ENCODE measurements at regions not wholly inside any gene's neighbourhood (a gene's known extent, or its start where the extent isn't known, plus 50 kb on each side); places are given as distances from the start of the nearest gene placed in this dataset.
"Not testable (repeated sequence)": the region's sequence is repeated elsewhere in the genome, so short reads cannot be mapped to it uniquely, and the experiment has no call there.

GRCh38 chr21:15932726-15933125 is 202.9 kb downstream of the USP25 start:
- H3K4me1 Mint-ChIP-seq (ENCODE audit: low read depth in 2 of 2): no peaks in the 10 kb centered on the region
- no peaks in the 10 kb centered on the region for H3K9me3 Mint-ChIP-seq
- no peak for ATAC-seq (replicated peaks)
- no peaks in the 10 kb centered on the region for H3K36me3 Mint-ChIP-seq (ENCODE audit: insufficient read depth)
- H3K27ac Mint-ChIP-seq: no peak overlapping the region
- DNase-seq: no peak
- H3K27me3 Mint-ChIP-seq: peaks cover 6 to 21% of the 10 kb centered on the region in 2 donors
- H3K4me3 Mint-ChIP-seq: no peak overlapping the region

GRCh38 chr21:15935530-15935929 is 205.7 kb downstream of the USP25 start:
- H3K4me3 Mint-ChIP-seq: no peak overlapping the region
- DNase-seq (no peak), ATAC-seq (replicated peaks) (no peak)
- H3K27me3 Mint-ChIP-seq: peaks cover 0 to 14% of the 10 kb centered on the region in 2 donors
- H3K27ac Mint-ChIP-seq: no peak overlapping the region
- H3K4me1 Mint-ChIP-seq (ENCODE audit: low read depth in 2 of 2): no peaks in the 10 kb centered on the region
- no peaks in the 10 kb centered on the region for H3K36me3 Mint-ChIP-seq (ENCODE audit: insufficient read depth)
- no peaks in the 10 kb centered on the region for H3K9me3 Mint-ChIP-seq

GRCh38 chr21:15943009-15943666 is 213.4 kb downstream of the USP25 start:
- no peak overlapping the region for H3K4me3 Mint-ChIP-seq
- H3K36me3 Mint-ChIP-seq (ENCODE audit: insufficient read depth): no peaks in the 10 kb centered on the region
- H3K27me3 Mint-ChIP-seq: peaks cover 0 to 10% of the 10 kb centered on the region in 2 donors
- no peak overlapping the region for H3K27ac Mint-ChIP-seq
- H3K4me1 Mint-ChIP-seq (ENCODE audit: low read depth in 2 of 2): no peaks in the 10 kb centered on the region
- H3K9me3 Mint-ChIP-seq: no peaks in the 10 kb centered on the region
- ATAC-seq (replicated peaks): no peak
- DNase-seq: no peak

- no peak for ATAC-seq (replicated peaks)
- Mint-ChIP-seq H3K27me3 (peaks cover 0 to 19% of the 10 kb centered on the region in 2 donors), H3K27ac (no peak overlapping the region), H3K4me3 (no peak overlapping the region), H3K9me3 (peaks cover 6 to 10% of the 10 kb centered on the region in 2 donors), H3K36me3 (ENCODE audit: insufficient read depth) (no peaks in the 10 kb centered on the region), H3K4me1 (ENCODE audit: low read depth in 2 of 2) (no peaks in the 10 kb centered on the region)
- DNase-seq: no peak
Measured at GRCh38 chr21:15947677-15948076, 217.9 kb downstream of the USP25 start.

- ATAC-seq (replicated peaks) (no peak), DNase-seq (no peak)
- Mint-ChIP-seq H3K27ac (no peak overlapping the region), H3K4me1 (ENCODE audit: low read depth in 2 of 2) (no peaks in the 10 kb centered on the region), H3K9me3 (peaks cover 14 to 22% of the 10 kb centered on the region in 2 donors), H3K27me3 (peaks cover 0 to 9% of the 10 kb centered on the region in 2 donors), H3K36me3 (ENCODE audit: insufficient read depth) (no peaks in the 10 kb centered on the region), H3K4me3 (no peak overlapping the region)
Measured at GRCh38 chr21:15953551-15954116, 223.9 kb downstream of the USP25 start.

GRCh38 chr21:15964236-15964855 is 234.6 kb downstream of the USP25 start:
- Mint-ChIP-seq H3K36me3 (ENCODE audit: insufficient read depth) (no peaks in the 10 kb centered on the region), H3K27me3 (peaks cover 0 to 4% of the 10 kb centered on the region in 2 donors), H3K27ac (no peak overlapping the region), H3K9me3 (no peaks in the 10 kb centered on the region), H3K4me1 (ENCODE audit: low read depth in 2 of 2) (no peaks in the 10 kb centered on the region), H3K4me3 (no peak overlapping the region)
- ATAC-seq (replicated peaks) (no peak), DNase-seq (no peak)

GRCh38 chr21:15966231-15966630 is 236.4 kb downstream of the USP25 start:
- Mint-ChIP-seq H3K4me3 (no peak overlapping the region), H3K4me1 (ENCODE audit: low read depth in 2 of 2) (no peaks in the 10 kb centered on the region), H3K36me3 (ENCODE audit: insufficient read depth) (no peaks in the 10 kb centered on the region), H3K27me3 (peaks cover 0 to 11% of the 10 kb centered on the region in 2 donors), H3K9me3 (no peaks in the 10 kb centered on the region), H3K27ac (no peak overlapping the region)
- ATAC-seq (replicated peaks) (no peak), DNase-seq (no peak)

- Mint-ChIP-seq H3K4me1 (ENCODE audit: low read depth in 2 of 2) (no peaks in the 10 kb centered on the region), H3K9me3 (no peaks in the 10 kb centered on the region), H3K27me3 (peaks cover 0 to 11% of the 10 kb centered on the region in 2 donors), H3K27ac (no peak overlapping the region), H3K4me3 (no peak overlapping the region), H3K36me3 (ENCODE audit: insufficient read depth) (no peaks in the 10 kb centered on the region)
- no peak for ATAC-seq (replicated peaks)
- DNase-seq: no peak
Measured at GRCh38 chr21:15966651-15967050, 236.9 kb downstream of the USP25 start.

- ATAC-seq (replicated peaks) (no peak), DNase-seq (no peak)
- peaks cover 0 to 11% of the 10 kb centered on the region in 2 donors for H3K27me3 Mint-ChIP-seq
- H3K36me3 Mint-ChIP-seq (ENCODE audit: insufficient read depth): no peaks in the 10 kb centered on the region
- H3K27ac Mint-ChIP-seq: no peak overlapping the region
- H3K4me3 Mint-ChIP-seq: no peak overlapping the region
- no peaks in the 10 kb centered on the region for H3K4me1 Mint-ChIP-seq (ENCODE audit: low read depth in 2 of 2)
- H3K9me3 Mint-ChIP-seq: no peaks in the 10 kb centered on the region
Measured at GRCh38 chr21:15967661-15968060, 237.9 kb downstream of the USP25 start.

GRCh38 chr21:15968776-15969310 is 239.1 kb downstream of the USP25 start:
- H3K27ac Mint-ChIP-seq: no peak overlapping the region
- no peaks in the 10 kb centered on the region for H3K9me3 Mint-ChIP-seq
- ATAC-seq (replicated peaks) (no peak), DNase-seq (no peak)
- no peaks in the 10 kb centered on the region for H3K36me3 Mint-ChIP-seq (ENCODE audit: insufficient read depth)
- peaks cover 0 to 11% of the 10 kb centered on the region in 2 donors for H3K27me3 Mint-ChIP-seq
- H3K4me3 Mint-ChIP-seq: no peak overlapping the region
- no peaks in the 10 kb centered on the region for H3K4me1 Mint-ChIP-seq (ENCODE audit: low read depth in 2 of 2)

- DNase-seq (no peak), ATAC-seq (replicated peaks) (no peak)
- Mint-ChIP-seq H3K9me3 (no peaks in the 10 kb centered on the region), H3K27ac (no peak overlapping the region), H3K4me3 (no peak overlapping the region), H3K36me3 (ENCODE audit: insufficient read depth) (no peaks in the 10 kb centered on the region), H3K27me3 (no peaks in the 10 kb centered on the region), H3K4me1 (ENCODE audit: low read depth in 2 of 2) (no peaks in the 10 kb centered on the region)
Measured at GRCh38 chr21:15976807-15977206, 247.0 kb downstream of the USP25 start.

GRCh38 chr21:15978215-15978738 is 248.5 kb downstream of the USP25 start:
- Mint-ChIP-seq H3K4me1 (ENCODE audit: low read depth in 2 of 2) (no peaks in the 10 kb centered on the region), H3K36me3 (ENCODE audit: insufficient read depth) (no peaks in the 10 kb centered on the region)
- no peak for DNase-seq

GRCh38 chr21:15979493-15979892 is 249.7 kb downstream of the USP25 start:
- peaks cover 0 to 14% of the 10 kb centered on the region in 2 donors for H3K27me3 Mint-ChIP-seq
- H3K4me1 Mint-ChIP-seq (ENCODE audit: low read depth in 2 of 2); H3K4me3 Mint-ChIP-seq; H3K27ac Mint-ChIP-seq; H3K9me3 Mint-ChIP-seq; H3K36me3 Mint-ChIP-seq (ENCODE audit: insufficient read depth); ATAC-seq (replicated peaks); DNase-seq: not testable (repeated sequence)

More at GRCh38 chr21:15978215-15978738, 248.5 kb downstream of the USP25 start:
- no peaks in the 10 kb centered on the region for H3K9me3 Mint-ChIP-seq
- no peak overlapping the region for H3K4me3 Mint-ChIP-seq
- no peak overlapping the region for H3K27ac Mint-ChIP-seq
- H3K27me3 Mint-ChIP-seq: peaks cover 0 to 3% of the 10 kb centered on the region in 2 donors
- no peak for ATAC-seq (replicated peaks)

Measured in effector memory CD8-positive, alpha-beta T cell (primary cell).